ENCODE measurements at regions not wholly inside any gene's neighbourhood (a gene's known extent, or its start where the extent isn't known, plus 50 kb on each side); places are given as distances from the start of the nearest gene placed in this dataset.

- no peak overlapping the region for H2AK9ac ChIP-seq (replicated peaks; ENCODE audit: low read depth, low read length, poor library complexity)
- no peak overlapping the region for H2BK5ac ChIP-seq (ENCODE audit: low read depth, low read length, poor library complexity, severe bottlenecking)
- H3K4me1 ChIP-seq (ENCODE audit: control insufficient read depth, insufficient read depth, low read length): no peaks in the 10 kb centered on the region
- no peak overlapping the region for H3K56ac ChIP-seq (ENCODE audit: extremely low read depth, insufficient read depth, low read length)
- H4K8ac ChIP-seq (ENCODE audit: low read depth in 2 of 2, low read length in 2 of 2): no peak overlapping the region
- H3K79me1 ChIP-seq (ENCODE audit: low read depth in 1 of 2, low read length in 2 of 2): no peaks in the 10 kb centered on the region
- no peak overlapping the region for H3K18ac ChIP-seq (ENCODE audit: low read depth, low read length)
- in situ Hi-C loops (cut with MboI; ENCODE audit: low sequenced_read_pairs) (no loop called here), dilution Hi-C loops (cut with HindIII; ENCODE audit: low sequenced_read_pairs, unreplicated experiment) (no loop called here), intact Hi-C loops (cut with micrococcal nuclease) (no loop called here)
- no peak overlapping the region for H3K27ac ChIP-seq (ENCODE audit: insufficient read depth, low read length)
- no peaks in the 10 kb centered on the region for H3K27me3 ChIP-seq (ENCODE audit: control insufficient read depth, insufficient read depth, low read length)
- H3K23ac ChIP-seq (ENCODE audit: low read depth, low read length): no peak overlapping the region
- DNase-seq: no peak
- no peak for ATAC-seq (ENCODE audit: low read depth)
- no peaks in the 10 kb centered on the region for H3K36me3 ChIP-seq (ENCODE audit: control insufficient read depth, insufficient read depth, low read length)
- H3K4me2 ChIP-seq (ENCODE audit: low read depth, low read length): no peak overlapping the region
- no peak overlapping the region for H2BK15ac ChIP-seq (ENCODE audit: low read depth, low read length)
- no TSS peak for BruUV-seq (replicated peaks)
- no peak overlapping the region for H4K5ac ChIP-seq (ENCODE audit: low read depth, low read length)
- CTCF ChIA-PET: no interaction called here
- TF ChIP-seq MXI1 (IDR thresholded peaks at IDR 0.05; ENCODE audit: borderline replicate concordance, low read depth, low read length) (no peak), BHLHE40 (IDR thresholded peaks at IDR 0.05; ENCODE audit: low read depth, low read length) (no peak), MAFK (IDR thresholded peaks at IDR 0.05; ENCODE audit: low read depth, low read length) (no peak), FOS (IDR thresholded peaks at IDR 0.05; ENCODE audit: low read depth, low read length) (no peak), CTCF (conservative IDR thresholded peaks at IDR 0.05; ENCODE audit: low read depth, low read length) (no peak), MAZ (IDR thresholded peaks at IDR 0.05; ENCODE audit: borderline replicate concordance, low read depth, low read length) (no peak), CEBPB (IDR thresholded peaks at IDR 0.05; ENCODE audit: low read depth, low read length) (no peak), POLR2A (IDR thresholded peaks at IDR 0.05; ENCODE audit: low read depth, low read length) (no peak)
- TF ChIP-seq, protein P1, sequence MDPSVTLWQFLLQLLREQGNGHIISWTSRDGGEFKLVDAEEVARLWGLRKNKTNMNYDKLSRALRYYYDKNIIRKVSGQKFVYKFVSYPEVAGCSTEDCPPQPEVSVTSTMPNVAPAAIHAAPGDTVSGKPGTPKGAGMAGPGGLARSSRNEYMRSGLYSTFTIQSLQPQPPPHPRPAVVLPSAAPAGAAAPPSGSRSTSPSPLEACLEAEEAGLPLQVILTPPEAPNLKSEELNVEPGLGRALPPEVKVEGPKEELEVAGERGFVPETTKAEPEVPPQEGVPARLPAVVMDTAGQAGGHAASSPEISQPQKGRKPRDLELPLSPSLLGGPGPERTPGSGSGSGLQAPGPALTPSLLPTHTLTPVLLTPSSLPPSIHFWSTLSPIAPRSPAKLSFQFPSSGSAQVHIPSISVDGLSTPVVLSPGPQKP (IDR thresholded peaks at IDR 0.05; ENCODE audit: borderline replicate concordance, low read depth, low read length): no peak
- H3K9ac ChIP-seq (ENCODE audit: low read depth, low read length): no peak overlapping the region
- POLR2A ChIA-PET (ENCODE audit: unreplicated experiment): no interaction called here
- no peaks in the 10 kb centered on the region for H3K9me1 ChIP-seq (ENCODE audit: insufficient read depth, low read length)
- H4K20me1 ChIP-seq (ENCODE audit: insufficient read depth, low read length): no peaks in the 10 kb centered on the region
- no peak overlapping the region for H2AK5ac ChIP-seq (ENCODE audit: low read depth, low read length)
- WGBS, 2 experiments (ENCODE audit: extremely low coverage in 2 of 2, insufficient read length in 1 of 2): no CpG with 5 or more reads among the region's 3 CpGs
- H2AFZ ChIP-seq (replicated peaks; ENCODE audit: low read length, poor library complexity): no peak overlapping the region
- H3K4ac ChIP-seq (ENCODE audit: low read depth, low read length): no peak overlapping the region
- H4K91ac ChIP-seq (ENCODE audit: insufficient read depth, low read depth, low read length): no peak overlapping the region
- H3K9me3 ChIP-seq (ENCODE audit: control insufficient read depth, insufficient read depth, low read length): no peaks in the 10 kb centered on the region
- H3K14ac ChIP-seq (replicated peaks; ENCODE audit: low read depth, low read length): no peak overlapping the region
- no peak overlapping the region for H3K4me3 ChIP-seq (ENCODE audit: insufficient read depth, low read depth, low read length)
- H2BK120ac ChIP-seq (ENCODE audit: low read depth, low read length): no peak overlapping the region
- H2BK20ac ChIP-seq (ENCODE audit: low read depth, low read length): no peak overlapping the region
Measured at GRCh38 chr4:41476310-41476885, 61.6 kb upstream of the LIMCH1 start.

Measured in IMR-90 (cell line).